ENCODE measurements at regions not wholly inside any gene's neighbourhood (a gene's known extent, or its start where the extent isn't known, plus 50 kb on each side); places are given as distances from the start of the nearest gene placed in this dataset.

- DNase-seq: no peak
These were observed 150.7 kb upstream of the IRX2 start for GRCh38 chr5:2902186-2902585.

- no peak for DNase-seq
These were observed 150.0 kb upstream of the IRX2 start for GRCh38 chr5:2901511-2901910.

DNA sequence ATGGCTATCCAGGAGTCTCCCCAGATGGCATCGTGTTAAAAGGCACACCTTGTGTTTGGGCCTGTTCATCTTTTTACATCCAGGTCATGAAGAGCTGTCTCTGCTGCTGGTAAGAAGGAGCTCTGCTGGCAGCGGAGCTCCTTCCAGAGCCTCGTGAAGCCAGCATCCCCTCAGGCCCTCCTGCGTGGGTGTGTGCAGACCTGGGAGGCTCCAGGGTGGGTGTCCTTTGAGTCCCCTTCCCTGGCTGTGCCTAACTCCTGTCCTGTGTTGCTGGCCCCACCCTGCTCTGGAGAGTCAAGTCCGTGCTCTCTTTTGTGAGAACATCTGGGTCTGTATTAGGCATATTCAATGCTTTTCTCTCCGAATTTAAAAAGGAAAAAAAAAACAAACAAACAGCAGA is 149.6 kb upstream of the IRX2 start:
- no peak for DNase-seq

DNA sequence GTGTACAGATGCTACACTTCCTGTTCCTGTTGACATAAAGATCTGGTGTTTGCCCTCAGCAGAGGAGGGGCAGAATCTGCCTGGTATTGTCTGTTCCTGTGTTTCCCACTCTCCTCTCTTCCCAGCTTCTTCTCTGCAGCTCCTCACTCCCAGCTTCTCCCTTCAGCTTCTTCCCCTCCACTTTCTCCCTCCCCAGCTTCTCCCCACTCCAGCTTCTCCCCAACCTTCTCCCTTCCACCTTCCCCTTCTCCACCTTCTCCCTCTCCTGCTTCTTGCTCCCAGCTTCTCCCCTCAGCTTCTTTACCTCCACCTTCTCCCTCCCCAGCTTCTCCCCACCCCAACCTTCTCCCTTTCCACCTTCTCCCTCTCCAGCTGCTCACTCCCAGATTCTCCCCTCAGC is 148.9 kb upstream of the IRX2 start:
- DNase-seq: no peak

DNA sequence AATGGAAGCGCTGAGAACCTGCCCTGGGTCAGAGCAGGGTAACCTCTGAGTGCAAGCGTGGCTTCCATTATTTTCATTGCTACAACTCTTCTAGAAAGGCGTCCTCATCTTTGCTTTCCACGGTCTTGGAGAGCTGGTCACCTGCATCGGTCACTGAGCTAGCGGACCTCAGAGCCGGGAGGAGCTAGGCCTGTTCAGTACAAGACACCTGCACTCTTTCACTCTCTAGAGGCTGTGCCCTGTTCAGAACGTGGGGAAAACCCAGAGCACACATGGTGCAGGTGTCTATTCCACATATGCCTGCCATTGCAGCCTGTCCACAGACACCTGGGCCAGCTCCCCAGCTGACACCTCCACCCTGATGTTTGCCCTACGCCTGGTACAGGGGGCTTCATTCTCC is 147.8 kb upstream of the IRX2 start:
- DNase-seq: no peak

DNA sequence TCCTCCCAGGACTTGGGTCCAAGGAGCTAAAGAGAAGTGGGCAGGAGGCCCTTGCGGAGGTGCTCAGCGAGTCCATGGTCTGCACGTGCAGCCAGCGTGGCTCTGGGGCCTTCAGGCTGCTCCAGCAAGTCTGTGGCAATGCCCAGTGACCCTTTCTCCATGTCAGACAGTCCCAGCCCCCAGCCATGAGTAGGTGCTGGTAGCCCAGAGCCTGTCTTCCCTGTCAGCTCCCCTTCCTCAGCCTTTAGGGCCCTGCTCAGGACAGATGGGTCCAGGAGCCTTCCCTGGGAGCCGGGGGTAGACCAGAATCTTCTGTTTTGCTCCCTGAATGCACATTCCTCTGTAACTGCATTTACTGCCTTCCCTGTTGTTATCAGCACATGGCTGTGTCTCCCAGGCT is 147.2 kb upstream of the IRX2 start:
- no peak for DNase-seq

- DNase-seq: no peak
These were observed 145.9 kb upstream of the IRX2 start for GRCh38 chr5:2897276-2897961.

DNA sequence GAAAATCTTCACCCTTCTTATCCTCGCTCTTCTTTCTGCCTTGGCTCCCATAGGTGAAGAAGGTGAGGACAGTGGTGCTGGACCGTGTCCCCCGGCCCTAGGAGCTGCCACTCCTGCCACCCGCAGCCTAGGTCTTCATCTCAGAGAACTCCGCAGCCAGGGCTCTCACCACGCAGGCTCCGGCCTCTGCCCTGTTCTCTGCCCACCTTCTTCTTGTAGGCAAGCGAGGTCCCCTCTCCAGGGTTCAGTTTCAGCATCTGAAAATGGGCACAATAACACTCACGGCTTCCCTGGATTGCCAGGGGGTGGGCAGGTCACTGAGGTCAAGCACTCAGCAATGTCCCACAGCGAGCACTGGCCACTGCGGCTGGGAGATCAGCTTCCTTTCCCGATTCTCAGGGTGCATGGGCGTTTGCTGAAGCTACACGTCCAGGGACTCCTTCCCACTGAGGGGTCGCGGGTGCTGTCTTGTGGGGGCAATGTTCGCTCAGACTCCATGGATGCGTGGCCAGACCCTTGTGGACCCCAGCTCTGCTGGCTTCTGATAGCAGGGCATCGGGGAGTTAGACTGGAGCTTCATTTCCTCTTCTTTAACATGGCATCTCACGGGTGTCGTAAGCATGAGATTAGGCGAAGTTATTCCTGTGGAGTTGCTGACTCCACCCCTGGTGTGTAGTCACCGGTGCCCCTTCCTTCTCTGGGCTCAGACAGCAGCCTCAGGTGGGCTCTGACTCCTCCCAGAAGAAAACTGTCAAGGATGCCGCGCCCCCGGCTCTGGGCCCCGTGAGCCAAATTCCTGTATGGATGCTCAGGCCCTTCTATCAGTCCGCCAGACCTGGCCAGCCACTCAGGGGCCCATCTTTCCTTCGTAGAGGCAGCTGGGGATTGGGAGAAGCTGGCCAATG is 145.1 kb upstream of the IRX2 start:
- DNase-seq: no peak

GRCh38 chr5:2895876-2896275 is 144.4 kb upstream of the IRX2 start:
- DNase-seq: no peak

GRCh38 chr5:2895196-2895595 is 143.7 kb upstream of the IRX2 start:
- no peak for DNase-seq

DNA sequence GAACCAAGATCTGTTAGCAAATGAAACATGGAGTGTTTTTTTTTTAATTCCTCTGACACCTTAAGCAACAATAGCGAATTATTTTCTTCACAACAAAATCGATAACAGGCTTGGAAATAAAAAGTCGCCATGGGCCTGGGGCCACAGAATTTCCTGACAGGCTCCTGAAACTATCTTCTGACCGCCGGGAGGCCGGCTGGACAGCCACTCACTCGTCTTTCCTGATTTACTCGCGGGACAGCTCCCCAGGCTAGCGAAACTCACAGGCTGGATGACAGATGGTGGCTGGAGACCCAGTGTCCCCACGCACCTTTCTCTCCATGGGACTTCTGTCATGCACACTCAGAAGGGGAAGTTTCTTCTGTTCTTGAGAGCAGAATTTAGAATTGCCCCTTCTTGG is 143.3 kb upstream of the IRX2 start:
- no peak for DNase-seq

DNA sequence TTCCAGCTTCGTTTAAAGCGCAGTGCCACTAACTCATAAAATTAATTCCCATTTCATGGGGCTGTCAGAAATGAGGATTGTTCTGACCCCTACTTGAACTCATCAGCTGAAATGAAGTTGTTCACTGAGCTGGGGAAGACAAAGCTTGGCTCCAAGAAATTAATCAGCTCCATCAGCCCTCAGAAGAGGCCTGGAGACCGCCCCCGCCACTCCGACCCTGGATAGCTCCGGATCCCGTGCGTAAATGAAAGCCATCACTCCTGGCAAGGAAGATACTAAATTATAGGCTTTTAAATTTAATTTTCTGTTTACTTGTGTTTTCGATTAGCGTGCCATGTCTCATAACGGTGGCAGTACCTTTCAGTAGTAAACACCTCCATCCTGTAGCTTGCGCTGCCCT is 142.8 kb upstream of the IRX2 start:
- no peak for DNase-seq

DNA sequence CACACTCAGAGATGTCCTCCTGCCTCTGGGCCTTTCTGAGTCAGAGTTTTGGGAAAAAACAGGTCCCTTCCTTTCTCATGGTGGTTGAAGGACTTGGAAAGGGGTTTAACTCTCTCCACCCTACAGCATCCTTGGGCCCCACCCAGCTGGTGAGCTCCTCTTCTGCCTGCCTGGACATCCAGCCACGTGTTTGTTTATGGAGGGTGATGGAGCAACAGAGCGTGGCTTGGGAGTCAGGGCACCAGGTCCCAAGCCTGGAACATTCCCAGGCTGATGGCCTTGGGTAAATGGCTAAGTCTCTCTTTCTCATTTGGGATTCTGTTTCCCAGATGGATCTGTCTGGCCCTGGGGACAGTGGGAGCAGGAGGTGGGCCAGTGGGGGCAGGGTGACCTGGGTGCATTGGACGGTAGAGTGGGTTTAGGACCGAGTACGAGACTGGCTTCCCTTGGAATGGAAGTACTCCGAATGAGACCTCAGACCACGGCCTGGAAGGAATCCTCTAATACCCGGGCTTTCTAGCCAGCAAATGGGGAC is 141.1 kb upstream of the IRX2 start:
- no peak for DNase-seq

- no peak for DNase-seq
These were observed 140.3 kb upstream of the IRX2 start for GRCh38 chr5:2891781-2892180.

GRCh38 chr5:2890011-2890410 is 138.5 kb upstream of the IRX2 start:
- no peak for DNase-seq

GRCh38 chr5:2888520-2889060 is 137.1 kb upstream of the IRX2 start:
- DNase-seq: no peak

GRCh38 chr5:2887481-2888348 is 136.2 kb upstream of the IRX2 start:
- DNase-seq: no peak

- DNase-seq: no peak
These were observed 135.1 kb upstream of the IRX2 start for GRCh38 chr5:2886531-2886930.

GRCh38 chr5:2883771-2884170 is 132.3 kb upstream of the IRX2 start:
- DNase-seq: no peak

- no peak for DNase-seq
These were observed 128.2 kb upstream of the IRX2 start for GRCh38 chr5:2879701-2880100.

- DNase-seq: no peak
These were observed 126.0 kb upstream of the IRX2 start for GRCh38 chr5:2877522-2877921.

GRCh38 chr5:2876183-2876582 is 124.7 kb upstream of the IRX2 start:
- DNase-seq: no peak

DNA sequence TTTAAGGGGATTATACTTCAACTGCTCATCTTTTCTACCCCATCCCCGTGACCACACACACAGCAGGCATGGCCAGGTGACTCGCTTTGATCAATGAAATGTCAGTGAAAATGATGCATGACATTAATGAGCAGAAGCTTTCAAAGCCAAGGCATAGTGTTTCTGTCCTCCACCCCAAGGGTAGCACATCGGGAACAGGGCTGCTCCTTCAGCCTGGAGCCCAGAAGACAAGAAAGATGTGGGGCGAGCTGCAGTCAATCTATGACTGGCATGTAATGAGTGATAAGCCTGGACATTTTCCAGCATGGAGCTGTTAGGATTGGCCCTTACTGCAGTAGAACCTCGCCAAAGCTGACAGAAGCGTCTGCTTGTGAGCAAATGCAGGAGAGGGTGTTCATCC is 122.6 kb upstream of the IRX2 start:
- DNase-seq: no peak

Data from NCI-H187 (cell line).